HG03457 (cell line): ENCODE measurements at regions not wholly inside any gene's neighbourhood (a gene's known extent, or its start where the extent isn't known, plus 50 kb on each side); places are given as distances from the start of the nearest gene placed in this dataset.
A peak's percentile ranks its signal among the peaks of the same experiment; 100 is the strongest.

ENCODE experiments used
- ATAC-seq: cut with Tn5 transposase; IDR thresholded peaks from one replicate; pipeline ENCODE4 v1.9.1; 2021; ENCODE audit warnings: moderate number of reproducible peaks; ENCODE audit not compliant: unreplicated experiment

GRCh38 chr10:44845361-44846175 is 65.6 kb upstream of the TMEM72 start:
- ATAC-seq = no peak

GRCh38 chr10:44847110-44847509 is 64.0 kb upstream of the TMEM72 start:
- no peak for ATAC-seq

- no peak for ATAC-seq
Observed at GRCh38 chr10:44848211-44848610, 62.9 kb upstream of the TMEM72 start.

- ATAC-seq = no peak
Observed at GRCh38 chr10:44849936-44850335, 61.2 kb upstream of the TMEM72 start.

- no peak for ATAC-seq
Observed at GRCh38 chr10:44850356-44850934, 60.7 kb upstream of the TMEM72 start.

- no peak for ATAC-seq
Observed at GRCh38 chr10:44851413-44851812, 59.7 kb upstream of the TMEM72 start.

- ATAC-seq = no peak
Observed at GRCh38 chr10:44851881-44852280, 59.3 kb upstream of the TMEM72 start.

- ATAC-seq = no peak
Observed at GRCh38 chr10:44853148-44853734, 57.9 kb upstream of the TMEM72 start.

GRCh38 chr10:44853796-44854195 is 57.3 kb upstream of the TMEM72 start:
- no peak for ATAC-seq

- ATAC-seq = no peak
Observed at GRCh38 chr10:44854693-44855350, 56.3 kb upstream of the TMEM72 start.

- no peak for ATAC-seq
Observed at GRCh38 chr10:44856696-44857095, 54.4 kb upstream of the TMEM72 start.

GRCh38 chr10:44857363-44858016 is 53.6 kb upstream of the TMEM72 start:
- peak; percentile 61 for ATAC-seq

GRCh38 chr10:44858017-44858371 is 53.1 kb upstream of the TMEM72 start:
- ATAC-seq = no peak

GRCh38 chr10:44858988-44859387 is 52.1 kb upstream of the TMEM72 start:
- ATAC-seq = no peak

- no peak for ATAC-seq
Observed at GRCh38 chr10:44859546-44860285, 51.4 kb upstream of the TMEM72 start.

- no peak for ATAC-seq
Observed at GRCh38 chr10:44860811-44861736, 50.1 kb upstream of the TMEM72 start.
